ENCODE measurements at regions not wholly inside any gene's neighbourhood (a gene's known extent, or its start where the extent isn't known, plus 50 kb on each side); places are given as distances from the start of the nearest gene placed in this dataset.
A peak's percentile ranks its signal among the peaks of the same experiment; 100 is the strongest.

- DNase-seq = no peak
Observed at GRCh38 chr11:16685914-16686313, 52.5 kb upstream of the C11orf58 start.

GRCh38 chr11:16678466-16679116 lies 59.9 kb upstream of the C11orf58 start:
- no peak for DNase-seq

GRCh38 chr11:16669799-16670415 lies 68.5 kb upstream of the C11orf58 start:
- DNase-seq = no peak

- DNase-seq = peak; percentile 32
Observed at GRCh38 chr11:16632295-16633200, 105.9 kb upstream of the C11orf58 start.

GRCh38 chr11:16630651-16631050 lies 107.8 kb upstream of the C11orf58 start:
- no peak for DNase-seq

- no peak for DNase-seq
Observed at GRCh38 chr11:16618431-16618830, 120.0 kb upstream of the C11orf58 start.

GRCh38 chr11:16615480-16615879 lies 123.0 kb upstream of the C11orf58 start:
- DNase-seq = no peak

GRCh38 chr11:16613512-16614381 lies 124.7 kb upstream of the C11orf58 start:
- DNase-seq = peak; percentile 92

GRCh38 chr11:16613262-16613511 lies 125.3 kb upstream of the C11orf58 start:
- DNase-seq = no peak

- DNase-seq = peak; percentile 40
Observed at GRCh38 chr11:16612566-16613261, 125.7 kb upstream of the C11orf58 start.

- DNase-seq = peak; percentile 70
Observed at GRCh38 chr11:16611926-16612565, 126.4 kb upstream of the C11orf58 start.

- DNase-seq = no peak
Observed at GRCh38 chr11:16611401-16611921, 127.0 kb upstream of the C11orf58 start.

- DNase-seq = no peak
Observed at GRCh38 chr11:16610738-16611388, 127.6 kb upstream of the C11orf58 start.

GRCh38 chr11:16610213-16610737 lies 128.2 kb upstream of the C11orf58 start:
- DNase-seq = no peak

- no peak for DNase-seq
Observed at GRCh38 chr11:16609769-16610168, 128.7 kb upstream of the C11orf58 start.

- DNase-seq = peak; percentile 57
Observed at GRCh38 chr11:16607675-16608644, 130.5 kb upstream of the C11orf58 start.

- DNase-seq = peak; percentile 75
Observed at GRCh38 chr11:16606784-16607674, 131.4 kb upstream of the C11orf58 start.
